GM18511 (cell line): ENCODE measurements at regions not wholly inside any gene's neighbourhood (a gene's known extent, or its start where the extent isn't known, plus 50 kb on each side); places are given as distances from the start of the nearest gene placed in this dataset.

Experiments used
- ATAC-seq: cut with Tn5 transposase; IDR thresholded peaks from one replicate; pipeline ENCODE4 v1.9.1; 2021; ENCODE audit warnings: mild to moderate bottlenecking, moderate library complexity; ENCODE audit not compliant: unreplicated experiment

- ATAC-seq: no peak
These were observed 103.5 kb upstream of the NR3C1 start for GRCh38 chr5:143506836-143507552.

GRCh38 chr5:143505934-143506333 lies 102.4 kb upstream of the NR3C1 start:
- no peak for ATAC-seq

- ATAC-seq: no peak
These were observed 101.9 kb upstream of the NR3C1 start for GRCh38 chr5:143505354-143505753.

- no peak for ATAC-seq
These were observed 98.0 kb upstream of the NR3C1 start for GRCh38 chr5:143501310-143502044.

GRCh38 chr5:143499480-143500114 lies 96.1 kb upstream of the NR3C1 start:
- no peak for ATAC-seq

- no peak for ATAC-seq
These were observed 95.3 kb upstream of the NR3C1 start for GRCh38 chr5:143498821-143499220.

- ATAC-seq: no peak
These were observed 94.3 kb upstream of the NR3C1 start for GRCh38 chr5:143497749-143498148.

- no peak for ATAC-seq
These were observed 93.5 kb upstream of the NR3C1 start for GRCh38 chr5:143496943-143497342.

GRCh38 chr5:143495821-143496275 lies 92.4 kb upstream of the NR3C1 start:
- ATAC-seq: no peak

GRCh38 chr5:143495110-143495509 lies 91.6 kb upstream of the NR3C1 start:
- no peak for ATAC-seq

- ATAC-seq: no peak
These were observed 91.1 kb upstream of the NR3C1 start for GRCh38 chr5:143494595-143494994.

GRCh38 chr5:143494162-143494561 lies 90.7 kb upstream of the NR3C1 start:
- no peak for ATAC-seq

- ATAC-seq: no peak
These were observed 89.3 kb upstream of the NR3C1 start for GRCh38 chr5:143492783-143493182.

GRCh38 chr5:143491646-143492045 lies 88.2 kb upstream of the NR3C1 start:
- ATAC-seq: no peak

- no peak for ATAC-seq
These were observed 84.9 kb upstream of the NR3C1 start for GRCh38 chr5:143488381-143488780.

- ATAC-seq: no peak
These were observed 81.1 kb upstream of the NR3C1 start for GRCh38 chr5:143484601-143485000.

GRCh38 chr5:143481697-143482531 lies 78.4 kb upstream of the NR3C1 start:
- ATAC-seq: no peak

GRCh38 chr5:143480001-143480400 lies 76.5 kb upstream of the NR3C1 start:
- ATAC-seq: no peak

- ATAC-seq: no peak
These were observed 75.9 kb upstream of the NR3C1 start for GRCh38 chr5:143479394-143479793.

GRCh38 chr5:143476601-143477211 lies 73.2 kb upstream of the NR3C1 start:
- no peak for ATAC-seq

- no peak for ATAC-seq
These were observed 71.1 kb upstream of the NR3C1 start for GRCh38 chr5:143474616-143475015.
